Right lobe of liver (tissue), 4 donors: ENCODE measurements at regions not wholly inside any gene's neighbourhood (a gene's known extent, or its start where the extent isn't known, plus 50 kb on each side); places are given as distances from the start of the nearest gene placed in this dataset.
"Not testable (repeated sequence)": the region's sequence is repeated elsewhere in the genome, so short reads cannot be mapped to it uniquely, and the experiment has no call there.

ENCODE experiments used
- CTCF ChIP-seq, 4 donors: fragments of 200-600 bp in 3 of 4; fragments of 450-650 bp in 1 of 4; IDR thresholded peaks; one replicate each; pipeline versions ENCODE4 v1.5.1 to v1.8.0; 2016 to 2022; ENCODE audit warnings: antibody characterized with exemption in 4 of 4, mild to moderate bottlenecking in 2 of 4
- POLR2A ChIP-seq: fragments of 450-650 bp; IDR thresholded peaks from one replicate; pipeline ENCODE4 v1.6.1; 2017; ENCODE audit warnings: antibody characterized with exemption, mild to moderate bottlenecking
- donor health status: DM: no; HTN: no; CAD: no.
- donor health status: DM: no; HTN: no; CAD: no.
- donor health status: DM: no; HTN: yes; CAD: no.

GRCh38 chrX:67475259-67475658 lies 68.6 kb upstream of the AR start:
- TF ChIP-seq CTCF (IDR thresholded peaks at IDR 0.05); POLR2A: not testable (repeated sequence)
